ENCODE measurements at regions not wholly inside any gene's neighbourhood (a gene's known extent, or its start where the extent isn't known, plus 50 kb on each side); places are given as distances from the start of the nearest gene placed in this dataset.

GRCh38 chr14:39766397-39767000 is 334.3 kb upstream of the FBXO33 start:
- no peaks in the 10 kb centered on the region for H3K36me3 ChIP-seq (ENCODE audit: control insufficient read depth in 5 of 5, insufficient read depth in 5 of 5, low read length in 5 of 5)
- H3K27me3 ChIP-seq (ENCODE audit: control insufficient read depth in 5 of 5, insufficient read depth in 4 of 5, low read length in 5 of 5): no peaks in the 10 kb centered on the region
- H3K9me3 ChIP-seq (ENCODE audit: control insufficient read depth in 5 of 5, low read length in 5 of 5): peaks cover 0 to 3% (median 0%) of the 10 kb centered on the region in 5 donors
- H3K27ac ChIP-seq (ENCODE audit: low read depth, low read length): no peak overlapping the region
- H3K9ac ChIP-seq (ENCODE audit: low read length in 5 of 5): no peak overlapping the region
- H3K4me1 ChIP-seq (ENCODE audit: control insufficient read depth in 5 of 5, insufficient read depth in 5 of 5, low read length in 5 of 5): peaks cover 0 to 3% (median 0%) of the 10 kb centered on the region in 5 donors
- H3K4me3 ChIP-seq (ENCODE audit: low read depth in 1 of 5, low read length in 5 of 5): no peak overlapping the region

GRCh38 chr14:39765676-39766075 is 333.4 kb upstream of the FBXO33 start:
- Histone ChIP-seq H3K36me3 (ENCODE audit: control insufficient read depth in 5 of 5, insufficient read depth in 5 of 5, low read length in 5 of 5) (no peaks in the 10 kb centered on the region), H3K27ac (ENCODE audit: low read depth, low read length) (no peak overlapping the region), H3K4me3 (ENCODE audit: low read depth in 1 of 5, low read length in 5 of 5) (no peak overlapping the region), H3K9ac (ENCODE audit: low read length in 5 of 5) (no peak overlapping the region), H3K9me3 (ENCODE audit: control insufficient read depth in 5 of 5, low read length in 5 of 5) (peaks cover 0 to 3% (median 0%) of the 10 kb centered on the region in 5 donors), H3K4me1 (ENCODE audit: control insufficient read depth in 5 of 5, insufficient read depth in 5 of 5, low read length in 5 of 5) (peaks cover 0 to 3% (median 0%) of the 10 kb centered on the region in 5 donors), H3K27me3 (ENCODE audit: control insufficient read depth in 5 of 5, insufficient read depth in 4 of 5, low read length in 5 of 5) (no peaks in the 10 kb centered on the region)

GRCh38 chr14:39763402-39763890 is 331.2 kb upstream of the FBXO33 start:
- H3K9ac ChIP-seq (ENCODE audit: low read length in 5 of 5): no peak overlapping the region
- H3K27me3 ChIP-seq (ENCODE audit: control insufficient read depth in 5 of 5, insufficient read depth in 4 of 5, low read length in 5 of 5): no peaks in the 10 kb centered on the region
- peaks cover 0 to 3% (median 0%) of the 10 kb centered on the region in 5 donors for H3K9me3 ChIP-seq (ENCODE audit: control insufficient read depth in 5 of 5, low read length in 5 of 5)
- H3K27ac ChIP-seq (ENCODE audit: low read depth, low read length): no peak overlapping the region
- no peaks in the 10 kb centered on the region for H3K36me3 ChIP-seq (ENCODE audit: control insufficient read depth in 5 of 5, insufficient read depth in 5 of 5, low read length in 5 of 5)
- H3K4me3 ChIP-seq (ENCODE audit: low read depth in 1 of 5, low read length in 5 of 5): no peak overlapping the region
- peaks cover 0 to 3% (median 0%) of the 10 kb centered on the region in 5 donors for H3K4me1 ChIP-seq (ENCODE audit: control insufficient read depth in 5 of 5, insufficient read depth in 5 of 5, low read length in 5 of 5)

GRCh38 chr14:39762576-39763401 is 330.6 kb upstream of the FBXO33 start:
- no peaks in the 10 kb centered on the region for H3K36me3 ChIP-seq (ENCODE audit: control insufficient read depth in 5 of 5, insufficient read depth in 5 of 5, low read length in 5 of 5)
- H3K4me1 ChIP-seq (ENCODE audit: control insufficient read depth in 5 of 5, insufficient read depth in 5 of 5, low read length in 5 of 5): peaks cover 0 to 3% (median 0%) of the 10 kb centered on the region in 5 donors
- H3K4me3 ChIP-seq (ENCODE audit: low read depth in 1 of 5, low read length in 5 of 5): no peak overlapping the region
- H3K9me3 ChIP-seq (ENCODE audit: control insufficient read depth in 5 of 5, low read length in 5 of 5): peaks cover 0 to 3% (median 0%) of the 10 kb centered on the region in 5 donors
- no peak overlapping the region for H3K9ac ChIP-seq (ENCODE audit: low read length in 5 of 5)
- H3K27ac ChIP-seq (ENCODE audit: low read depth, low read length): no peak overlapping the region
- H3K27me3 ChIP-seq (ENCODE audit: control insufficient read depth in 5 of 5, insufficient read depth in 4 of 5, low read length in 5 of 5): no peaks in the 10 kb centered on the region

- Histone ChIP-seq H3K9ac (ENCODE audit: low read length in 5 of 5) (no peak overlapping the region), H3K36me3 (ENCODE audit: control insufficient read depth in 5 of 5, insufficient read depth in 5 of 5, low read length in 5 of 5) (no peaks in the 10 kb centered on the region), H3K9me3 (ENCODE audit: control insufficient read depth in 5 of 5, low read length in 5 of 5) (no peaks in the 10 kb centered on the region), H3K4me3 (ENCODE audit: low read depth in 1 of 5, low read length in 5 of 5) (no peak overlapping the region), H3K4me1 (ENCODE audit: control insufficient read depth in 5 of 5, insufficient read depth in 5 of 5, low read length in 5 of 5) (no peaks in the 10 kb centered on the region), H3K27ac (ENCODE audit: low read depth, low read length) (no peak overlapping the region), H3K27me3 (ENCODE audit: control insufficient read depth in 5 of 5, insufficient read depth in 4 of 5, low read length in 5 of 5) (no peaks in the 10 kb centered on the region)
Measured at GRCh38 chr14:39755269-39755878, 323.1 kb upstream of the FBXO33 start.

- no peaks in the 10 kb centered on the region for H3K36me3 ChIP-seq (ENCODE audit: control insufficient read depth in 5 of 5, insufficient read depth in 5 of 5, low read length in 5 of 5)
- H3K9ac ChIP-seq (ENCODE audit: low read length in 5 of 5): no peak overlapping the region
- H3K27me3 ChIP-seq (ENCODE audit: control insufficient read depth in 5 of 5, insufficient read depth in 4 of 5, low read length in 5 of 5): no peaks in the 10 kb centered on the region
- H3K4me3 ChIP-seq (ENCODE audit: low read depth in 1 of 5, low read length in 5 of 5): no peak overlapping the region
- peaks cover 0 to 8% (median 3%) of the 10 kb centered on the region in 5 donors for H3K4me1 ChIP-seq (ENCODE audit: control insufficient read depth in 5 of 5, insufficient read depth in 5 of 5, low read length in 5 of 5)
- peaks cover 0 to 2% (median 0%) of the 10 kb centered on the region in 5 donors for H3K9me3 ChIP-seq (ENCODE audit: control insufficient read depth in 5 of 5, low read length in 5 of 5)
- no peak overlapping the region for H3K27ac ChIP-seq (ENCODE audit: low read depth, low read length)
Measured at GRCh38 chr14:39740454-39740853, 308.2 kb upstream of the FBXO33 start.

GRCh38 chr14:39739796-39740195 is 307.6 kb upstream of the FBXO33 start:
- no peaks in the 10 kb centered on the region for H3K36me3 ChIP-seq (ENCODE audit: control insufficient read depth in 5 of 5, insufficient read depth in 5 of 5, low read length in 5 of 5)
- H3K27me3 ChIP-seq (ENCODE audit: control insufficient read depth in 5 of 5, insufficient read depth in 4 of 5, low read length in 5 of 5): no peaks in the 10 kb centered on the region
- H3K27ac ChIP-seq (ENCODE audit: low read depth, low read length): no peak overlapping the region
- H3K9ac ChIP-seq (ENCODE audit: low read length in 5 of 5): no peak overlapping the region
- H3K4me3 ChIP-seq (ENCODE audit: low read depth in 1 of 5, low read length in 5 of 5): no peak overlapping the region
- peaks cover 0 to 8% (median 3%) of the 10 kb centered on the region in 5 donors for H3K4me1 ChIP-seq (ENCODE audit: control insufficient read depth in 5 of 5, insufficient read depth in 5 of 5, low read length in 5 of 5)
- H3K9me3 ChIP-seq (ENCODE audit: control insufficient read depth in 5 of 5, low read length in 5 of 5): peaks cover 0 to 2% (median 0%) of the 10 kb centered on the region in 5 donors

- Histone ChIP-seq H3K9ac (ENCODE audit: low read length in 5 of 5) (no peak overlapping the region), H3K9me3 (ENCODE audit: control insufficient read depth in 5 of 5, low read length in 5 of 5) (peaks cover 0 to 2% (median 0%) of the 10 kb centered on the region in 5 donors), H3K4me3 (ENCODE audit: low read depth in 1 of 5, low read length in 5 of 5) (no peak overlapping the region), H3K27me3 (ENCODE audit: control insufficient read depth in 5 of 5, insufficient read depth in 4 of 5, low read length in 5 of 5) (no peaks in the 10 kb centered on the region), H3K36me3 (ENCODE audit: control insufficient read depth in 5 of 5, insufficient read depth in 5 of 5, low read length in 5 of 5) (no peaks in the 10 kb centered on the region), H3K4me1 (ENCODE audit: control insufficient read depth in 5 of 5, insufficient read depth in 5 of 5, low read length in 5 of 5) (no peaks in the 10 kb centered on the region), H3K27ac (ENCODE audit: low read depth, low read length) (no peak overlapping the region)
Measured at GRCh38 chr14:39734306-39734705, 302.1 kb upstream of the FBXO33 start.

GRCh38 chr14:39733741-39734140 is 301.5 kb upstream of the FBXO33 start:
- Histone ChIP-seq H3K4me3 (ENCODE audit: low read depth in 1 of 5, low read length in 5 of 5) (no peak overlapping the region), H3K27me3 (ENCODE audit: control insufficient read depth in 5 of 5, insufficient read depth in 4 of 5, low read length in 5 of 5) (no peaks in the 10 kb centered on the region), H3K27ac (ENCODE audit: low read depth, low read length) (no peak overlapping the region), H3K9me3 (ENCODE audit: control insufficient read depth in 5 of 5, low read length in 5 of 5) (peaks cover 0 to 2% (median 0%) of the 10 kb centered on the region in 5 donors), H3K36me3 (ENCODE audit: control insufficient read depth in 5 of 5, insufficient read depth in 5 of 5, low read length in 5 of 5) (no peaks in the 10 kb centered on the region), H3K9ac (ENCODE audit: low read length in 5 of 5) (no peak overlapping the region), H3K4me1 (ENCODE audit: control insufficient read depth in 5 of 5, insufficient read depth in 5 of 5, low read length in 5 of 5) (no peaks in the 10 kb centered on the region)

- Histone ChIP-seq H3K4me1 (ENCODE audit: control insufficient read depth in 5 of 5, insufficient read depth in 5 of 5, low read length in 5 of 5) (no peaks in the 10 kb centered on the region), H3K36me3 (ENCODE audit: control insufficient read depth in 5 of 5, insufficient read depth in 5 of 5, low read length in 5 of 5) (no peaks in the 10 kb centered on the region), H3K27me3 (ENCODE audit: control insufficient read depth in 5 of 5, insufficient read depth in 4 of 5, low read length in 5 of 5) (no peaks in the 10 kb centered on the region), H3K27ac (ENCODE audit: low read depth, low read length) (no peak overlapping the region), H3K9me3 (ENCODE audit: control insufficient read depth in 5 of 5, low read length in 5 of 5) (peaks cover 0 to 2% (median 0%) of the 10 kb centered on the region in 5 donors), H3K9ac (ENCODE audit: low read length in 5 of 5) (no peak overlapping the region), H3K4me3 (ENCODE audit: low read depth in 1 of 5, low read length in 5 of 5) (no peak overlapping the region)
Measured at GRCh38 chr14:39731912-39732311, 299.7 kb upstream of the FBXO33 start.
